OCI-M2 (cell line): ENCODE measurements at regions not wholly inside any gene's neighbourhood (a gene's known extent, or its start where the extent isn't known, plus 50 kb on each side); places are given as distances from the start of the nearest gene placed in this dataset.
"Not testable (repeated sequence)": the region's sequence is repeated elsewhere in the genome, so short reads cannot be mapped to it uniquely, and the experiment has no call there.

Source experiments
- DNase-seq: peaks from one replicate; lab custom pipeline; 2025; ENCODE audit not compliant: unreplicated experiment; lab: John Stamatoyannopoulos, UW

DNA sequence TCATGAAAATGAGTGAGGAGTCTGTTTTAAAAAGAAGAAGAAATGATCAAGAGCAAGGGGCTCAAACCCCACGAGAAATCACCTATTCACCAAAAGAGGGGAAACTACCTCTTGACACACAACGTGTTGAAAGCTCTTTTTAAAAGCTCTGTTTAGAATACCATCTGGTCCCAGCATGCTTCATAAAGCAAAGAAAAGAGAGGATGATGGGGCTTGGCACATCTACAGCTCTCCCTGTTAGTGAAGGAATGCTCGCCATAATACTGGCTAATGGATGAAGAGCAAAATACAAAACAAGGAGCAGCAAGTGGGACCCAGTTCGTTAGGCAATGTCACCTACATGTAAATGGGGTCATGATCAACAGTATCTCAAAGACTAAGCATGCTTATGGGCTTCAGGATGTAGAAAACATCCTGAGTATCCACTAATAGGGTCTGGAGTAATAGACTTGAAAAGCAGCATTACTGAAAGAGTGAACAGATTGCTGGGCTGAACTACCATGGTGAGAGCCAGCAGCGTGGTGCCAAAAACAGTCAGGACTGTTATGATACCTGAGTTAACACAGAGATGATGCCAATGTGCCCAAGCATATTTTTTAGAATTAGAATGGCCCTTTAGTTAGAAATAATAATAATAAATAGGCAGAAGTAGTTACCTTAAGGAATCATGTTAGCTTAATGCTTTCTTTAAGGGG, 159.7 kb upstream of the POU1F1 start:
- no peak for DNase-seq

DNA sequence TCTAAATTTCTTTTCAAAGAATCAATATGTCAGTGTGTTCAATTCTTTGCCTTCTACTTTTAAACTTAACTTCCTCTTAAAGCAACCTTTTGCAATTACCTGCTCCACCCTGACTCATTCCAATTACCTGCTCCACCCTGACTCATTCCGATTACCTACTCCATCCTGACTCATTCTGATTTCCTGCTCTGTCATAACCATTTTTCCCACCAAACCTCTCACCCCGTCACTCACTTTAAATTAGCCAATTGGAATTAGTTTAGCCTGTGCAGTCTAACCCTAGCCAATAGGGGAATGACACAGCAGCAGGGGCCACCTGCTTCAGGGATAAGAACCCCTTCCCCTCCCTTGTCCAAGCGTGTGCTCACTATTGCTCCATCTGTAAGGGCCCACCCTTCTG, 157.1 kb upstream of the POU1F1 start:
- not testable (repeated sequence) for DNase-seq

DNA sequence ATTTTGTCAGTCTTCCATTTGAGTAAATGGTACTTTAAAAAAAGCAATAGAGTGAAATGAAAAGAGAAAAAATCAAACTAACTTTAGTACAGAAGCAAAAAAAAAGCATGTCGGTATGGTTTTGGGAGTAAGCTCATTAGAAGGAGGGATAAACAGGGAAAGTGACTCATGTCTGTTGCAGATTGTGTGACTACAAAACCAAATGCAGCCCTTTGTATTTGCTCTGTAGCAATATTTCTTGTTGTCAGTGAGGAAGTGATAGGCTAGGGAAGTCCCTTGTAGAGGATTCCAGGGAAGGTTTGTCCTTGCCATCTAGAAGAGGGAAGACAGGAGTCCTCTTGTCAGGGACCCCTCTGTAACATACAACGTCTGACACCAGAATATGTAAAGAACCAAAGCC, 150.5 kb upstream of the POU1F1 start:
- no peak for DNase-seq

DNA sequence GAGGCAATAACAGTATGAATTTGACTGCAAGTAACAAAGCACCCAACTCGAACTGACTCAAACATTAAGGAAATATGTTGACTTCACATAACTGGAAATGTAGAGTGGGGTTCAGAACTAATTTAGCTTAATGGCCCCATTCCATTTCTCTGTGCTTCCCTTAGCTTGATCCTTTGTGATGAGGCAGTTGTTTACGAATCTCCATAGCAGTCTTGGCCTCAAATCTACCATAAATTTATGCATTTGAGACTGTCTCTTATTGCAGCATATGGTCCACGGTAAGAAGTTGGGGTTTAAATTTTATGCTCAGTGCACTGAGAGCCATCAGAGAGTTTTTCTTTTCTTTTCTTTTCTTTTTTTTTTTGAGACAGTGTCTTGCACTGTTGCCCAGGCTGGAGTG, 148.7 kb upstream of the POU1F1 start:
- no peak for DNase-seq

DNA sequence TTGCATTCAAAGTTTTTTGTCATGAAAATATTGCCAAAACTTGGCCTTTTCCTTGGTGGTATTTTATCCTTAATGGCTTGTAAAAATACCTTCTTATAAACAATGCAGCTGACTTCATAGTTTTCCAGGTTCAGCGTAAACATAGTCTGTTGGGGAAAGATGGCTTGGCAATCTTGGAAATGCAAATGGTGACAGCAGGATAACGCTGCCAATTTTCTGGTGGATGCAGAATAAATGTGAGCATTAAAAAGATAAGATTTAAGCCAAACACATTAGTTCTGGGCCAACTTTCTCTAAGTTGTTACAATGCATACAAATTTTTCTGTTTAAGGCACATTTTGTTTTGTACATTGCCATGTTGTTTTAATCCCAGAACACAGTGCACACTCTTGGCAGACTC, 147.0 kb upstream of the POU1F1 start:
- no peak for DNase-seq

DNA sequence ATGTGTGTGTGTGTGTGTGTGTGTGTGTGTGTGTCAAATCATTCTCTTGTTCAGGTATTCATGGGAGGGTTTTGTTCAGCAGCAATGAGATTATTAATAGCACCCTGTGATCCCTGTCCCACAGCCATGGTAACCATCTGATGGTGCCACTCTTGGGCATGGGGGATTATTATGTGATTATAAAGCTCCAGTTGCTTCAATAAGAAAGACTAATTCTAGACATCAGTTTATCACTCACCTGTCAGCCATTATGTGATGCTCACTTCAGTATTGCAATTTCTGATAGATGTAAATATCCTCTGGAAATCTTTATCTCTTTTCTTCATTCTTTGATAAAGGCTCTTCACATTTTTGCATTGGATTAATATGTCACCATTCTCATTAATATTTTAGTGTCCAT, 145.9 kb upstream of the POU1F1 start:
- no peak for DNase-seq

DNA sequence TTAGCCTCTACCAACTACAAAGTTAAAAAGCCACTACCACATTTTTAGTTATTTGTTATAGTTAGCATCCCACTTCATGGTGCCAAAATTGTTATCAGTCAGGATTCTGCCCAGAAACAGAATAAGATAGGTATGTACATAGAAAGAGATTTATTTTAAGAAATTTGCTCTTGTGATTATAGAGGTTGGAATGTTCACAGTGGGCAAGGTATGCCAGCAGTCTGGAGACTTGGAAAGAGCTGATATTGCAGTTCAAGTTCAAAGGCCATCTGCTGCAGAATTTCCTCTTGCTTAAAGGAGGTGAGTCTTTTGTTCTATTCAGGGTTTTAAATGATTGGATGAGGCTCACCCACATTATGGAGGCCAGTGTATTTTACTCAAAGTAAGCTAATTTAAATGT, 143.8 kb upstream of the POU1F1 start:
- DNase-seq, result no peak

DNA sequence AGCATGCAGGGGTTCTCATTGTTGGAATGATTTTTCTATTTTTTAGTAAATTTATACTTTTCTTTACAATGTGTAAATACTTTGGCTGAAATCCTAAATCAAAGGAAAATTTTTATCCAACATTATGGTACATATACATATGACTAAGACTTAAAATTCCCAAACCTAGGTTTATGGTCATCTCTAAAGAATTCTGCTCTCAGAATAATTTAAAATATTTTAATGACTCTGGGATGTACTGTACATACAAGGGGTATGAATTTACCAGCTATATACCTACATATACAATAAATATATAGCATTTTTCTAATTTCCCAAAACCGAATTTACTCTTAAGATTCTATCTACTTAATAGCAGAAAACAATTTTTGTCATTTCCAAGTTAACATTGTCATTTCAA, 137.9 kb upstream of the POU1F1 start:
- no peak for DNase-seq

DNA sequence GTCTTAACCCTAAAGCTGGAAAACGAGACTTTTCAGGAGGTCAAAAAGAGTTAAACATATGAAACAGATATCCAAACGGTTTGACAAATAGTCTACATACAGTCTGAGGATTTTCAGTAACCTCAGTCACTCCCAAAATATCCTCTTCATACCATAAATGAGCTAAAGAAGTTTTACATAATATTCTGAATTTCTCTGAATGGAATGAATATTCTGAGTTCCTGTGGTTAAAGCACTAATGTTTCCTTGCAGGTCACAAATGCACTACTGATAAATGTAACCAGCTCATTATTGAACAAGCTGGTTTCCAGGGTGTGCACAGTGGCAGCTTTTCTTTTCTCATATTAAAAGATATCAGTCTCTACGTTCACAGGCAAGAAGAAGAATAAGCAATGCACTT, 137.4 kb upstream of the POU1F1 start:
- no peak for DNase-seq

DNA sequence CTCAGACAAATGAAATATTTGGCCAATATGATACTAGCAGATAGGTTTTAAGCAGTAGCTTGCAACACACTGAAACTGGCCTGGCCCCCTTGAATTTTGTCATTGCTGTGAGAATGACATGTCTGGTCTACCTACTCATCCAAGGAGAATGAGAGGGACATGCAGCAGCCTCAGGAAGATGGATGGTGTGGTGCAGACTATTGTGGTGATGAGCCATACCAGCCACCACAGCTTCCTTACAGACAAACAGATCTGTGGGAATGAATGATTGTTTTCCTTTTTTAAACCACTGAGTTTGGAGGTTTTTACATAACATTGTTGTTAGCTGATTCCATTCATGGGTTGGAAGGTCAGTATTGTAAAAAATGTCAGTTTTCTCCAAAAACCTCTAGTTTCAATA, 133.7 kb upstream of the POU1F1 start:
- no peak for DNase-seq

DNA sequence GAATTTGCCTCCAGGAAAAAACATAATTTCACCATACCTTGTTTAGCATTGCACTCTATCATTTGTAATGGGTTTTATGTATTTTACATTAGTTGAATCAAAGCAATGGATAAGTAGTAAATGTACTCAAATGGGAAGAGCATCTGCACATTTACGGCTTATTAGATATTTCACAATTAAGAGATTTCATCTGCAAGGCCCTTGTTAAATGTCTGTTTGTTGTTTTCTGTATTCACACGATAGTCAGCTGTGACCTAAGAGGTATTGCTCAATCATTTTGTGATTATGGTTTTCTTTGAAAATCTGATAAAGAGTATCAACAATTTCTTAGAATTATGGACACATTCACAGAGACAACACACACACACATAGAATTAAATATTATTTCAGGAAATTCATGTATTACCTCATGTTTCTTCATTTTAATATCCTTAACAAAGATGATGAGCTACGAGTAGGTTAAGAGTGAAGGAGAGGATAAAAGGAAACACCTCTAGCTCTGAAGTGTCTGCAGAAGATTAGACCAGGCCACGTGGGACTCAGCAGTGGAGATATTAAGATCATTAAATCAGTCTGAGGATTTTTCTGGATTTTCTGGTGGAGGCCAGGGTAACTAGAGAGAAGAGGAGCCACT, 121.9 kb upstream of the POU1F1 start:
- no peak for DNase-seq

DNA sequence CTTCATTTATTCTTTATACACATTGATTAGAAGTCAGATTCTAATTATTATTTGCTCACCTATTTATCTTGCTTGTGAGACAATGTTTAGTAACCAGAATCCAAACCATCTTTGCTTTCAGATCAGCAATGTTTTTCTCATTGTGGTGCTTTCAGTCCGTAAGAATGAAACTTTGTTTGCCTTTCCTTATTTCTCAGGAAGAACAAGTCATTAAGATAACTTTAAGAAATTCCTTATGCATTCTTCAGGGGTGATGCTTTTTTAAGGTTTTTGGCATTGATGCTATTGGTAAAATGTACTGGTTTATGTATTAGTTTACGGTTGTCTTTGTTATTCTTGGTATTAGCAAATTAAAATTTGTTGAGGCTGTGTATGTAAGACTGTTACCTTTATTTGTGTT, 120.8 kb upstream of the POU1F1 start:
- no peak for DNase-seq

DNA sequence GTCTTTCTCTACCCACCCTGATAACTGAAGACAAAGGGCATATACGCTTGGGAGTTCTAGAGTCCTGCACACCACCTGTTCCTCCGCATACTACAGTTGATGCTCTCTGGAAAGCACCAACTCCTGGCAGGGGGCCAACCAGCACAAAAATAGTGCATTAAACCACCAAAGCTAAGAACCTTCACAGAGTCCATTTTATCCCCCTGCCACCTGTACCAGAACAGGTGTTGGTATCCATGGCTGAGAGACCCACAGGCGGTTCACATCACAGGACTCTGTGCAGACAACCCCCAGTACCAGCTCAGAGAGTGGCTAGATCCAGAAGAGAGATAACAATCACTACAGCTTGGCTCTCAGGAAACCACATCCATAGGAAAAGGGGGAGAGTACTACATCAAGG, 114.4 kb upstream of the POU1F1 start:
- DNase-seq, result no peak

DNA sequence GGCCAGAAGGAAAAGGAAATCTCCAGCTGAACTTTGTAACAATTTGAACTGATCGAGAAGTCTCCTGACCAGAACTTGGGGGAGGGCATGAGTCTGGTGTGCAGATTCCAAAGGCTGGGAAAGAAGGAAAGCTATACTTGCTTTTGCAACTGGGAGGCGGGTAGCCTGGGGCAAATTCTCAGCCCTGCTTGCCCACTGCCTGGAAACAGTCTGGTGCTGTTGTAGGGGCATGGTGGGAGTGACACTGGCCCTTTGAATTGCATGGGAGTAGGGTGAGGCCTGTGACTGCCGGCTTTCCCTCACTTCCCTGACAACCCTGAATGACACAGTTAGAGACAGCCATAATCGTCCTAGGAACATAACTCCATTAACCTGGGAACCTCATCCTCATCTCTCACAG, 114.0 kb upstream of the POU1F1 start:
- no peak for DNase-seq

DNA sequence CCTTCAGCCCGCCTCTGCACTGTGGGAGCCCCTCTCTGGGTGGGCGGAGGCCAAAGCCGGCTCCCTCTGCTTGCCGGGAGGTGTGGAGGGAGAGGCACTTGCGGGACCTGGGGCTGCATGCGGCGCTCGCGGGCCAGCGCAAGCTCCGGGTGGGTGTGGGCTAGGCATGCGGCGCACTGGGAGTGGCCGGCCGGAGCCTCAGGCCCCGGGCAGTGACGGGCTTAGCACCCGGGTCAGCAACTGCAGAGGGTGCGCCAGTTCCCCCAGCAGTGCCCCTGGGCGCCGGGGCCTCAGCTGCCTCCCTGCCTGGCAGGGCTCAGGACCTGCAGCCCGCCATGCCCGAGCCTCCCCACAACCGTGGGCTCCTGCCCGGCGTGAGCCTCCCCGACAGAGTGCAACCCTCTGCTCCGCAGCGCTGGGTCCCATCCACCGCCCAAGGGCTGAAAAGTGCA, 98.9 kb upstream of the POU1F1 start:
- no peak for DNase-seq

DNA sequence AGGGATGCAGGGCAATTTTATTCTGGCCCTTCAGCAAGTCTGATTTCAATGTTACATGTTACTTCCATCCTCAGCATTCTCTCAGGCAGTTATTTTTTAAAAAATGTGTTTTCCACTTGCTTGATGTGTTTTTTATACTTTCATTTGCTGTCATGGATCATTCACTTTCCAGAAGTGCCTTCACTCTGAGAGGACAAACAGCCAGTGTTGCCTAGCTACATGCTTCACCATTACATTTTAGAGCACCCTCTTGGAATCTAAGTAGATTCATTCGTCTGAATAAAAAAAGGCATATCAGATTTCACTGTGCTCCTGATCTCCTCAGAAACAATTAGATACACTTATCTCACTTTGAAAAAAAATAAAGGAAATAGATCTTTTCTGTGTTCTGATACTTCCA, 93.6 kb upstream of the POU1F1 start:
- no peak for DNase-seq

DNA sequence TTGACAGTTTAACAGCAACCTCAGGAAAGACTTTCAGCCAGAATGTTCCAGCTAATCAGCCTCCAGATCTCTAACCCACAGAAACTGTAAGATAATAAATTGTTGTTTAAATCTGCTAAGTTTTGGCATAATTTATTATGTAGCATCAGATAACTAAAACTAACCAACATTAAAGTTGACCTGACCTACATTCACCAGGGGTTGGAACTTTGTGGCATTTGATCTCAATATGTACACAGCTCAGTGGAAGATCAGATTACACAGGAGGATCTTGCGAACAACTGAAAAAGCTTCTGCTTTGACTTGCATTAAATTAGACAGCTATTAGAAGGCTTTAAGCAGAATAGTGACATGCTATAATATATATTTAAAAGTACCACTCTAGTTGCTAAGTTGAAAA, 91.4 kb upstream of the POU1F1 start:
- DNase-seq, result no peak

DNA sequence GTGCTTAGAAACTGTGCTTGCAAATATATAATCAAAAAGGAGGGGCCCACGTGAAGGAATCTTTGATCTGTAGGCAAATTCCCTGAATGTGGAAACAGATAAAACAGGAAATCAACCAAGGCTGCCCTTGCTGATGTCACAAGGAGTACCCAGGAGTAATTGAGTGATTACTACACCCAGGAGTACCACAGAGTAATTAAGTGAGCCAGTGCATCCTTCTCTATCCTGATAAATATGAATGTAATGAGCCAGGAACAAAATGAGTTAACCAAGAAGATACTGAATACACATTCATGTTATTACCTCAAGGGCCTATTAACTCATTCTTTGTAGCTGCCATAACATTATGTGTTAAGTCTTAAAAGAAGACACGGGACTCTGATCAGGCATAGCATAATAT, 87.3 kb upstream of the POU1F1 start:
- DNase-seq, result no peak

DNA sequence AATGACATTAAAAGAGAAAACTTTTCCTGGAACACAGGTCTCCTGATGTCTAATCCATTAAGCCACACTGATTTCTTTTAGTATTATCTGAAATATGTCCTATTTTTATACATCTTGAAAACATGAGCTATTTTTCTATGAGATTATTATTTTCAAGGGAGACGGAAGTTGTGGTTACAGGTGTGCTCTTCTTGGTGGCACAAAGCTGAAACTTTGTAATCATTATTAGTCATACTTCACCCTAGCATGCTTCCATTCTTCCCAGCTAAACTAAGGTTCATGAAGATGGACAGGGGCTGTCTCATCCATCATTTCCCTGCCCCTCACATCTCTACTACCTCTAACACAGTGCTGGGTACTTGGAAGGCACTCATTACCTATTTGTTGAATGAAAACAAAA, 85.6 kb upstream of the POU1F1 start:
- DNase-seq, result no peak

DNA sequence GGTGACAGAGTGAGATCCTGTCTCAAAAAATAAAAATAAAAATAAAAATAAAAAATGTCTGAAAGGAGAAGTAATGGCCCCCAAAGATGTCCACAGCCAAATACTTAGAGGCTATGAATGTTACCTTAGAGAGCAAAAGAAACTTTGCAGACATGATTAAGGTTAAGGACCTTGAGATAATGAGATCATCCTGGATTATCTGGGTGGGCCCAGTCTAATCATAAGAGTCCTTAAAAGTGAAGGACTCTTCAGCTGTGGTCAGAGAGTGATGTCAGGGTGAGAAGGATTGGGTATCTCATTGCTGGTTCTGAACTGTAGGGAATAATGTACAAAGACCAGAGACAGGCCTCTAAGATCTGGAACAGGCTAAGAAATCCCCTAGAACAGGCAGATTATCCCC, 84.9 kb upstream of the POU1F1 start:
- DNase-seq, result no peak

DNA sequence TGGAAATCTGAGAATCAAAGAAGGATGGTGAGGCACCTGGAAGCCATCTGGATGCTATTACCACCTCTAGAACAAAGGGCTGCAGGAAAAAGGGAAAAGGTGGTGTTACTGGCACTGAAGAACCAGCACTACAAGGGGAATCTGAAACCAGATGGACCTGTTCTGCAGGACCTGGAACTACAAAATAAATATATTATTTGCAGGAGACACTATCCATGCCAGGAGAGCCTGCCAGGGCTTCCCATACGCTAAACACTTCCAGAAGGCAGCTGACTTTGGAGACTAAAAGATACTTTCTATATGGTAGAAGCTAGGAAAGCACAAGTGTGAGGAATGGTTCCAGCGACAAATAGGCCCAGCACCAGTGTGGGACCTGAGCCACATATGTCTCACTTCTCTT, 83.4 kb upstream of the POU1F1 start:
- no peak for DNase-seq

DNA sequence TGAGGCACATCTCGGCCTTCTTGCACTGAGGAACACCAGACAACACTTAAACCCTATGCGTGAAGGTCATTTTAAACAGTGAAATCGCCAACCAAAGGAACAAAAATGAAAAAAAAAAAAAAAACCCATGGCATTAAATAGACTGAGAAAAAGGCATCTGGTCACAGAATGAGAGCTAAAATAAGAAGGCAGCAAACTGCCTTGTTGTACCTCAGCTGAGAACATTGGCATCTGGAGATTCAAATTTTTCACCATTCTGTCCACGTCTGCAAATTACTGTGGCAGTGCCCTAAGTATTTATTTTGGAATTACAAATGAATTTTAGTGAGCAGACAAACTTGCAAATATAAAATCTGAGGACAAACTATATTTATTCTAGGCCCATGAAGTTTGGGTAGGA, 82.6 kb upstream of the POU1F1 start:
- no peak for DNase-seq

DNA sequence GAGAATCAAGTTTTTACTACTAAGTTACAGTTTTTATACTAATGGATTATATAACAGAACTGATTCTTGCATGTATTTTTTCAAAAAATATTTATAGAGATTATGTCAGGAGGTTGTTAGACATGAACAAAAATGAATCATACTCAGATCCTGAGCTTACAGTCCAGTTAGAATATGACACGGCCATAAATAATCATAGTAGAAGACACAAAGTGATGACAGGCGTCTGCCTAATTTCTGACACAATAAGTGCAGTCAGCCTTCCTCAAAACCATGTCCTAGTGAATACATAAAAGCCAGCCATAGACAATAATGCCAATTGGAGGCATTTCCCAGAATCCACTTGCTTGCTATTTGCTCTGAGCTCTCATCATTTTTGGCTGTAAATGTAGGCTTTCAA, 81.7 kb upstream of the POU1F1 start:
- no peak for DNase-seq
